ENCODE measurements at regions not wholly inside any gene's neighbourhood (a gene's known extent, or its start where the extent isn't known, plus 50 kb on each side); places are given as distances from the start of the nearest gene placed in this dataset.
A peak's percentile ranks its signal among the peaks of the same experiment; 100 is the strongest.

DNA sequence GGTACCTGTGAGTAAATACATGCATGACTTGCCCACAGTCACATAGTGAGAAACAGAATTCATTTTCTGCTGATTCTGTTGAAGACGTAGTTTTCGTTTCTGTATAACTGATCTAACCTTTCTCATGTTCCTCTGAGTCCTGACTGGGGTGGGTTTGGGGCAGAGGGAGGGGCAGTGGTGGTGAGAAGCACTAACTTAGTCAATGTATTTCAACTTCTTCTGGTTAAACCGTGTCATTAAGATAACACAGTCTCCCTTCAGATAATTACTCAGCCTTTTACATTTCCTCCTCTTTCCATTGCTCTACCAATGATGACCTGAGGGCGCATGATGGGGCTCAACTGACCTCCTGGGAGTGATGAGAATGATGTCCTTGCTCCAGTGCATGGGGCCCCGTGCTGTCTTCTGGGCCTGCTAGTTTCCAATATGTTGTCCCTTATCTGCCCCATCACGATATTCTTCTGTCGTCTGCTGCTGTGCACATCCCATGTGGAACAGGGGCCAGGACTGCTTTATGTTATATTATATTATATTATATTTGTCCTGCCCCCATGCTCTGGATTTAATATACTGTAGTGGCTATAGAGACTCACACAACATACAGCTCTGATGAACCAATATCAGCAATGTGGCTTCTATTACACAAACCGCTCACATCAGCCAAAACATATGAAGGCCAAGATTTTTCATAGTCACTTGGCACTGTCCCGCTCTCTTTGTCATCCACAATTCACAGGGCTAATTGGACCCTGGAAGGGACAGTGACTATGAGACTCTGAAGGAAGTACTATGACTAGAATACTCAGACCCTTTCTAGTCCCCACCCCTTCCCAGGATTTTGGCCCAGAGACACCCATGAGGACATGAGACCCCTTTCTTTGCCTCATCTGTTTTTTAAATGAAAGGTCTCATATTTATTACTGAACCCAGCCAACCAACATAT lies 407.1 kb upstream of the MCTP2 start:
- DNase-seq (no peak), FAIRE-seq (no peak)
- Histone ChIP-seq H3K27me3 (ENCODE audit: control insufficient read depth, insufficient read depth, low read length) (no peaks in the 10 kb centered on the region), H3K36me3 (ENCODE audit: control insufficient read depth in 2 of 3, insufficient read depth in 3 of 3, low read length in 3 of 3) (no peaks in the 10 kb centered on the region), H3K4me1 (ENCODE audit: control insufficient read depth in 2 of 3, insufficient read depth in 2 of 3, low read depth in 1 of 3, low read length in 3 of 3) (no peaks in the 10 kb centered on the region), H3K27ac (ENCODE audit: low read depth in 2 of 2, low read length in 2 of 2) (no peak overlapping the region), H3K4me3 (ENCODE audit: low read length in 3 of 3) (no peak overlapping the region), H3K9ac (ENCODE audit: low read length in 3 of 3) (no peak overlapping the region), H3K9me3 (ENCODE audit: control insufficient read depth in 2 of 3, insufficient read depth in 1 of 3, low read length in 3 of 3) (no peaks in the 10 kb centered on the region)
- TF ChIP-seq, protein P1, sequence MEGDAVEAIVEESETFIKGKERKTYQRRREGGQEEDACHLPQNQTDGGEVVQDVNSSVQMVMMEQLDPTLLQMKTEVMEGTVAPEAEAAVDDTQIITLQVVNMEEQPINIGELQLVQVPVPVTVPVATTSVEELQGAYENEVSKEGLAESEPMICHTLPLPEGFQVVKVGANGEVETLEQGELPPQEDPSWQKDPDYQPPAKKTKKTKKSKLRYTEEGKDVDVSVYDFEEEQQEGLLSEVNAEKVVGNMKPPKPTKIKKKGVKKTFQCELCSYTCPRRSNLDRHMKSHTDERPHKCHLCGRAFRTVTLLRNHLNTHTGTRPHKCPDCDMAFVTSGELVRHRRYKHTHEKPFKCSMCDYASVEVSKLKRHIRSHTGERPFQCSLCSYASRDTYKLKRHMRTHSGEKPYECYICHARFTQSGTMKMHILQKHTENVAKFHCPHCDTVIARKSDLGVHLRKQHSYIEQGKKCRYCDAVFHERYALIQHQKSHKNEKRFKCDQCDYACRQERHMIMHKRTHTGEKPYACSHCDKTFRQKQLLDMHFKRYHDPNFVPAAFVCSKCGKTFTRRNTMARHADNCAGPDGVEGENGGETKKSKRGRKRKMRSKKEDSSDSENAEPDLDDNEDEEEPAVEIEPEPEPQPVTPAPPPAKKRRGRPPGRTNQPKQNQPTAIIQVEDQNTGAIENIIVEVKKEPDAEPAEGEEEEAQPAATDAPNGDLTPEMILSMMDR (IDR thresholded peaks at IDR 0.05; ENCODE audit: borderline replicate concordance, extremely low read depth, insufficient read depth) = no peak
- intact Hi-C loops (cut with DNase I) = no loop called here

DNA sequence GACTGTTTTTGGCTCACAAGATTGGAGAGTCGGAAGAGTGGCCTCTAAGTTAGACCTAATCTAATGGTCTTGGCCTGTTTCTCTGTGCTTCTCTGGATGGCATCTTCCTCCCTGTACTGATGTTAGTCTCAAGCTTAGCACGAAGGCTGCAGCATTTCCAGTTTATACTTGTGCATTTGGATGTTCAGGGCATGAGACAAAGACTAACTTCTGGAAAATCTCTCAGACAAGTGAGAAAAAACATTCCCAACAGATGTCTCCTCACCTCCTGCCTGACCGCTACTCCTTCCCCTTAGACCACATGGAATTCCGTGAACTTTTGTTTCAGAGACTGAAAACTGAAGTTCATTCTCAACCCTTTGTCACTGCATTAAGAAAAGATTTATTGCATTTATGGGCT lies 410.8 kb upstream of the MCTP2 start:
- no peaks in the 10 kb centered on the region for H3K36me3 ChIP-seq (ENCODE audit: control insufficient read depth in 2 of 3, insufficient read depth in 3 of 3, low read length in 3 of 3)
- no peak for DNase-seq
- no peak for FAIRE-seq
- no peak overlapping the region for H3K27ac ChIP-seq (ENCODE audit: low read depth in 2 of 2, low read length in 2 of 2)
- TF ChIP-seq, protein P1 (IDR thresholded peaks at IDR 0.05; ENCODE audit: borderline replicate concordance, extremely low read depth, insufficient read depth) = no peak
- H3K4me3 ChIP-seq (ENCODE audit: low read length in 3 of 3) = no peak overlapping the region
- intact Hi-C loops (cut with DNase I) = no loop called here
- H3K9me3 ChIP-seq (ENCODE audit: control insufficient read depth in 2 of 3, insufficient read depth in 1 of 3, low read length in 3 of 3) = no peaks in the 10 kb centered on the region
- no peaks in the 10 kb centered on the region for H3K27me3 ChIP-seq (ENCODE audit: control insufficient read depth, insufficient read depth, low read length)
- no peaks in the 10 kb centered on the region for H3K4me1 ChIP-seq (ENCODE audit: control insufficient read depth in 2 of 3, insufficient read depth in 2 of 3, low read depth in 1 of 3, low read length in 3 of 3)
- no peak overlapping the region for H3K9ac ChIP-seq (ENCODE audit: low read length in 3 of 3)

DNA sequence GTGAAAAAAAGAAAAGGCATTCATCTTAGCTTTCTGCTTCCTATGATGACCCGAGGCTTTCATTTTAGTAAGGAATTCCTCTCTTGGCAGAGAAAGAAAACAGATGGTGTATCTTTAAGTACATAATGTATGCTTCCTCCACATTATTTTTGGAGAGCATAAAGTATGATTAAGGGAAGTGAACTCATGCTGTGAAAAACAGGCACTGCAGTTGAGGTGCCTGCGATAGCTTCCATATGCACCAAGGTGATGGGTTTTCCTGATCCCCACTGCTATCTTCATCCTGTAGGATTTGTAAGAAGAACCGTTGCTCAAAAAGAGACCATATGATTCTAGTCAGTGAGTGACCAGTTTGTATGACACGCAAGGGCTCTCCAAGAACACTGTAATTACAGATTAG lies 411.5 kb upstream of the MCTP2 start:
- Histone ChIP-seq H3K27ac (ENCODE audit: low read depth in 2 of 2, low read length in 2 of 2) (no peak overlapping the region), H3K4me3 (ENCODE audit: low read length in 3 of 3) (no peak overlapping the region), H3K4me1 (ENCODE audit: control insufficient read depth in 2 of 3, insufficient read depth in 2 of 3, low read depth in 1 of 3, low read length in 3 of 3) (no peaks in the 10 kb centered on the region), H3K36me3 (ENCODE audit: control insufficient read depth in 2 of 3, insufficient read depth in 3 of 3, low read length in 3 of 3) (no peaks in the 10 kb centered on the region), H3K27me3 (ENCODE audit: control insufficient read depth, insufficient read depth, low read length) (no peaks in the 10 kb centered on the region), H3K9me3 (ENCODE audit: control insufficient read depth in 2 of 3, insufficient read depth in 1 of 3, low read length in 3 of 3) (no peaks in the 10 kb centered on the region), H3K9ac (ENCODE audit: low read length in 3 of 3) (no peak overlapping the region)
- FAIRE-seq (no peak), DNase-seq (peak in 1 of 5 donors; percentile 7)
- intact Hi-C loops (cut with DNase I) = no loop called here
- TF ChIP-seq, protein P1 (IDR thresholded peaks at IDR 0.05; ENCODE audit: borderline replicate concordance, extremely low read depth, insufficient read depth) = no peak

Data from kidney (tissue), 13 donors.